ENCODE measurements at regions not wholly inside any gene's neighbourhood (a gene's known extent, or its start where the extent isn't known, plus 50 kb on each side); places are given as distances from the start of the nearest gene placed in this dataset.

DNA sequence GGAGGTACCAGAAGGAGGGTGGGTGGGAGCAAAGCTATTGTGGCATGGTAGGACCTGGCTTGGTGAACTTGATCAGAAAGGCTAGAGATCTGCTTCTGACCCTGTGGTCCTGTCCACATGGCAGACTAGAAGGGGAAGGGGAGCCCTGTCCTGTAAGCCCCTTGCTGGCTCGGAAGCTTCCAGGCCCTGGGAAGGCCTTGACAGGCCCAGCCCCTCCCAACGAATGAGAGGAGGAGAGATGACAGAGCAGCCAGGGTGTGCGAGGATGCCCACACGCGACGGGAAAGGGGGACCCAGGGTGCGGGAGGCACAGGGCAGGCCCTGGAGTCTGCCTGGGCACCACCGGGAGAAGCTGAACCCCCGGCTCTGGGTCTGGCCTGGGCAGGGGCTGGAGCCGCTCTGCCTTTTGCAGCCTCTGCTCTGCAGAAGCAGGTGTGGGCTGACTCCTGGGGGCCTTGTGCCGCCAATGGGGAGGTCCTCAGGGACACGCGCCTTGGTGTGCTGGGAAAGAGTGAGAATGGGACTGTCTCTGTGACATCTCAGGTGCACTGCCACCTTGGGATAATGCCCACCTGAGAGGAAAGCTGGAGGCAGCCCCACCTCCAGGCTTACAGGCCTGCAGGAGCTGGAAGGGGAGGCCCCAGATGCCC is 1447.5 kb downstream of the BRD1 start:
- Histone ChIP-seq H3K36me3 (ENCODE audit: low read depth) (no peaks in the 10 kb centered on the region), H3K27ac (ENCODE audit: poor library complexity, severe bottlenecking) (no peak overlapping the region), H3K4me3 (ENCODE audit: severe bottlenecking) (no peak overlapping the region), H3K4me1 (ENCODE audit: insufficient read depth, poor library complexity, severe bottlenecking) (no peaks in the 10 kb centered on the region), H3K9me3 (ENCODE audit: severe bottlenecking) (peaks cover 3% of the 10 kb centered on the region), H3K27me3 (ENCODE audit: insufficient read depth, poor library complexity, severe bottlenecking) (no peaks in the 10 kb centered on the region)
- DNase-seq (ENCODE audit: low spot score) (peak; percentile 40), ATAC-seq (ENCODE audit: low read depth) (no peak)
- TF ChIP-seq, protein P1, sequence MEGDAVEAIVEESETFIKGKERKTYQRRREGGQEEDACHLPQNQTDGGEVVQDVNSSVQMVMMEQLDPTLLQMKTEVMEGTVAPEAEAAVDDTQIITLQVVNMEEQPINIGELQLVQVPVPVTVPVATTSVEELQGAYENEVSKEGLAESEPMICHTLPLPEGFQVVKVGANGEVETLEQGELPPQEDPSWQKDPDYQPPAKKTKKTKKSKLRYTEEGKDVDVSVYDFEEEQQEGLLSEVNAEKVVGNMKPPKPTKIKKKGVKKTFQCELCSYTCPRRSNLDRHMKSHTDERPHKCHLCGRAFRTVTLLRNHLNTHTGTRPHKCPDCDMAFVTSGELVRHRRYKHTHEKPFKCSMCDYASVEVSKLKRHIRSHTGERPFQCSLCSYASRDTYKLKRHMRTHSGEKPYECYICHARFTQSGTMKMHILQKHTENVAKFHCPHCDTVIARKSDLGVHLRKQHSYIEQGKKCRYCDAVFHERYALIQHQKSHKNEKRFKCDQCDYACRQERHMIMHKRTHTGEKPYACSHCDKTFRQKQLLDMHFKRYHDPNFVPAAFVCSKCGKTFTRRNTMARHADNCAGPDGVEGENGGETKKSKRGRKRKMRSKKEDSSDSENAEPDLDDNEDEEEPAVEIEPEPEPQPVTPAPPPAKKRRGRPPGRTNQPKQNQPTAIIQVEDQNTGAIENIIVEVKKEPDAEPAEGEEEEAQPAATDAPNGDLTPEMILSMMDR (IDR thresholded peaks at IDR 0.05; ENCODE audit: poor library complexity, severe bottlenecking), result no peak

DNA sequence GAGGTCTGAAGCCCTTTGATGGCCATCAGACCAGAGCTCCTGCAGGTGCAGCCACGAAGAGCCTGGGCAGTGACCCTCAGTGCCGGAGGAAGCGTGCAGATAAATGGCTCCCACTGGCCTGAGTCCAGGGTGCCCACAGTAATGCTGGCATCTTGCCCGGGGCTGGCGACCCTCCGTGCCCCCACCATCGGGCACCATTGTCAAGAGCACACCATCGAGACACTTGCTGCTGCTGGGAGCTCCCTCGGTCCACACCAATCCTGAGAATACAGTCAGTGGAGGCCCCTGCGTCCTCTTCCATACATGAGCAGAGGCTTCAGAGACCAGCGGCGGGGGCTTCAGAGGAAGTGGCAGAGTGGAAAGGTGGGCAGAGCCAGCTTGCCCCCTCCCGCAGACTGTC is 1448.3 kb downstream of the BRD1 start:
- TF ChIP-seq, protein P1 (IDR thresholded peaks at IDR 0.05; ENCODE audit: poor library complexity, severe bottlenecking), result no peak
- H3K27ac ChIP-seq (ENCODE audit: poor library complexity, severe bottlenecking), result no peak overlapping the region
- no peaks in the 10 kb centered on the region for H3K36me3 ChIP-seq (ENCODE audit: low read depth)
- ATAC-seq (ENCODE audit: low read depth), result no peak
- DNase-seq (ENCODE audit: low spot score), result peak; percentile 16
- H3K27me3 ChIP-seq (ENCODE audit: insufficient read depth, poor library complexity, severe bottlenecking), result no peaks in the 10 kb centered on the region
- H3K9me3 ChIP-seq (ENCODE audit: severe bottlenecking), result no peaks in the 10 kb centered on the region
- H3K4me1 ChIP-seq (ENCODE audit: insufficient read depth, poor library complexity, severe bottlenecking), result no peaks in the 10 kb centered on the region
- no peak overlapping the region for H3K4me3 ChIP-seq (ENCODE audit: severe bottlenecking)

DNA sequence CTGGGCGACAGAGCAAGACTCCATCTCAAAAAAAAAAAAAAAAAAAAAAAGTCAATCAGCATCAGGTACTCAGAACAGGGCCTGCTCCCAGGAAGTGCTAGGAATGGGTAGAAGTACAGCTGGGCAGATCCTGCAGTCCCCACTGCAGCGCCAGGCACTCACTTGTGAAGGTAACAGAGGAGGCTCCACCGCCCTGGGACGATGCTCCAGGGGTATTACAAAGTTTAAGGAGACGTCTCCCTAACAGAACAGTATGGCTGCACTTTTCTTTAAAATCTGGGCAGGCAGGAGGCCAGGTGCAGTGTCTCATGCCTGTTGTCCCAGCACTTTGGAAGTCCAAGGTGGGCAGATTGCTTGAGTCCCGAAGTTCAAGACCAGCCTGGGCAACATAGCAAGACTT is 1449.0 kb downstream of the BRD1 start:
- H3K27me3 ChIP-seq (ENCODE audit: insufficient read depth, poor library complexity, severe bottlenecking), result no peaks in the 10 kb centered on the region
- H3K27ac ChIP-seq (ENCODE audit: poor library complexity, severe bottlenecking), result no peak overlapping the region
- H3K4me3 ChIP-seq (ENCODE audit: severe bottlenecking), result no peak overlapping the region
- DNase-seq (ENCODE audit: low spot score) (peak; percentile 30), ATAC-seq (ENCODE audit: low read depth) (no peak)
- H3K9me3 ChIP-seq (ENCODE audit: severe bottlenecking), result no peaks in the 10 kb centered on the region
- TF ChIP-seq, protein P1 (IDR thresholded peaks at IDR 0.05; ENCODE audit: poor library complexity, severe bottlenecking), result no peak
- no peaks in the 10 kb centered on the region for H3K4me1 ChIP-seq (ENCODE audit: insufficient read depth, poor library complexity, severe bottlenecking)
- no peaks in the 10 kb centered on the region for H3K36me3 ChIP-seq (ENCODE audit: low read depth)

DNA sequence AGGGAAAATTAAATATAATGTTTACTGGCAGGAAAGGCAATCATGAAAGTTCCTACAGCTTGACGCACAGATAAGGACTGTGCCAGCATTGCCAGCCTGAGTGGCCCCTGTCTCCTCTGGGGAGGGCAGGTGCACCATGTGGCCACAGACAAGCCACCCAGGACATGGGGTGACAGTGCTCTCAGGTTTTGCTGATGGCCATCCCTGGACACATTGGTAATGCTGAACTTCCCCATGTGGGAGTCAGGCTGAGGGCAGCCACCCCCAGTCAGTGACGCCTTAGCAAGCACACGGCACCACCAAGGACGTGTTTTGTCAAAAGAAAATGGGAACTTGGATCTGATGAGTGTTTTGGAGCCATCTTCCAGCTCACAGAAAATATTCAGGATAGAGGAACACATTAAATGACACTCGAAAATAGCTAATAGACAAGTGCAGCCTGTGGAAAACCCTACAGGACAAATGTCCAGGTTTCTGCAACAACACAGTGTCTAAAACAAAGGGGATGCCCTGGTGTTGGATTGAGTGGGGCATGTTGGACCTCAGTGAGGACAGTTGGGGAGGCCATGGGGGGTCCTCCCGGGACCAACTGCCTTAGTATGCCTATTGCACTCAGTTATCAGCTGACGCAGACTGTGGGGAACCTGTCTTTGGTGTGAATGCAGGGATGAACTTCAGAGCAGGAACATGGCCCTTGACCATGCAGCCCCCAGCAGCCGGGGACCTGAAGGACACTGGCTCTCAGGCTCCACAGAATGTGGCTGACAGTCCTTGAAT is 1450.5 kb downstream of the BRD1 start:
- Histone ChIP-seq H3K36me3 (ENCODE audit: low read depth) (no peaks in the 10 kb centered on the region), H3K27me3 (ENCODE audit: insufficient read depth, poor library complexity, severe bottlenecking) (no peaks in the 10 kb centered on the region), H3K9me3 (ENCODE audit: severe bottlenecking) (no peaks in the 10 kb centered on the region), H3K27ac (ENCODE audit: poor library complexity, severe bottlenecking) (no peak overlapping the region), H3K4me3 (ENCODE audit: severe bottlenecking) (no peak overlapping the region), H3K4me1 (ENCODE audit: insufficient read depth, poor library complexity, severe bottlenecking) (no peaks in the 10 kb centered on the region)
- TF ChIP-seq, protein P1 (IDR thresholded peaks at IDR 0.05; ENCODE audit: poor library complexity, severe bottlenecking), result no peak
- DNase-seq (ENCODE audit: low spot score), result peak; percentile 19
- ATAC-seq (ENCODE audit: low read depth), result no peak

DNA sequence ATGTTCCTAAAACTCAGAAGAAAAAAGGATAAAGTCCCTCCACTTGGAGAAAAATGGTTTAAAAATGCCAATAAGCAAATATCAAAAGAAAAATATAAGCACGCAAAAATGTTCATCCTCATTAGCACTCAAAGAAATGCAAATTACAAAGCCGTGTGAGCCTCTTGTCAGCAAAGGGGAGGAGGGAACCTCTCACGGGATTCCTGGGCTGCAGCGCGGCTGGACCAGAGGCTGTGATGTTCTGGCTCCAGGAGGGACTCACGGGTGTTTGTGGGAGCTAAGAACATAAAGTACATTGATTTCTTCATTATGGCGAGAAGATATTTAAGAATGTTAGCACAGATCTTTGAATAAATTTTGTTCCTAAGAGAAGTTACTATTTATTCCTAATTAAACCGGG is 1451.2 kb downstream of the BRD1 start:
- Histone ChIP-seq H3K4me3 (ENCODE audit: severe bottlenecking) (no peak overlapping the region), H3K4me1 (ENCODE audit: insufficient read depth, poor library complexity, severe bottlenecking) (no peaks in the 10 kb centered on the region), H3K36me3 (ENCODE audit: low read depth) (no peaks in the 10 kb centered on the region), H3K27me3 (ENCODE audit: insufficient read depth, poor library complexity, severe bottlenecking) (no peaks in the 10 kb centered on the region), H3K9me3 (ENCODE audit: severe bottlenecking) (no peaks in the 10 kb centered on the region), H3K27ac (ENCODE audit: poor library complexity, severe bottlenecking) (no peak overlapping the region)
- no peak for DNase-seq (ENCODE audit: low spot score)
- TF ChIP-seq, protein P1 (IDR thresholded peaks at IDR 0.05; ENCODE audit: poor library complexity, severe bottlenecking), result no peak
- ATAC-seq (ENCODE audit: low read depth), result no peak
